ENCODE measurements at regions not wholly inside any gene's neighbourhood (a gene's known extent, or its start where the extent isn't known, plus 50 kb on each side); places are given as distances from the start of the nearest gene placed in this dataset.
A peak's percentile ranks its signal among the peaks of the same experiment; 100 is the strongest.

DNA sequence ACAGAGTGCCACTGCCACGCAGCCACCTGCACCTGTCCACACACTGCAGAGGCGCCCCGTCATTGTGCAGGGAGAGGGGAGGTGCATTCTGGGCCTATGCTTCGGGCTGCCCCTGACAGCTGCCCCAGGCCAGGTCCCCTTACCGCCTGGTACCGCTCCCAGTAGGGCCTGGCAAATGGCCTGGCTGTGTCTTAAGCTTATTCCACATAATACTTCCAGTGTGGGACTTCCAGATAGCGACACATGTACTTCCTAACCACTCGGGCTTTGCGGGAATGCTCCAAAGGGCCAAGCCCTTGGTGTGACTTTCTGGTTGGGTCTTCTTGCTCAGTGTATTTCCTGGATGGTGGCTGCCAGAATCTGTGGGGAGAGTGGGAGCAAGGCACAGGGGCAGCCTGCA is 254.3 kb upstream of the CHRNA7 start:
- TF ChIP-seq, protein P1, sequence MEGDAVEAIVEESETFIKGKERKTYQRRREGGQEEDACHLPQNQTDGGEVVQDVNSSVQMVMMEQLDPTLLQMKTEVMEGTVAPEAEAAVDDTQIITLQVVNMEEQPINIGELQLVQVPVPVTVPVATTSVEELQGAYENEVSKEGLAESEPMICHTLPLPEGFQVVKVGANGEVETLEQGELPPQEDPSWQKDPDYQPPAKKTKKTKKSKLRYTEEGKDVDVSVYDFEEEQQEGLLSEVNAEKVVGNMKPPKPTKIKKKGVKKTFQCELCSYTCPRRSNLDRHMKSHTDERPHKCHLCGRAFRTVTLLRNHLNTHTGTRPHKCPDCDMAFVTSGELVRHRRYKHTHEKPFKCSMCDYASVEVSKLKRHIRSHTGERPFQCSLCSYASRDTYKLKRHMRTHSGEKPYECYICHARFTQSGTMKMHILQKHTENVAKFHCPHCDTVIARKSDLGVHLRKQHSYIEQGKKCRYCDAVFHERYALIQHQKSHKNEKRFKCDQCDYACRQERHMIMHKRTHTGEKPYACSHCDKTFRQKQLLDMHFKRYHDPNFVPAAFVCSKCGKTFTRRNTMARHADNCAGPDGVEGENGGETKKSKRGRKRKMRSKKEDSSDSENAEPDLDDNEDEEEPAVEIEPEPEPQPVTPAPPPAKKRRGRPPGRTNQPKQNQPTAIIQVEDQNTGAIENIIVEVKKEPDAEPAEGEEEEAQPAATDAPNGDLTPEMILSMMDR (IDR thresholded peaks at IDR 0.05; ENCODE audit: poor library complexity, severe bottlenecking), result no peak
- DNase-seq (ENCODE audit: low spot score) (no peak), ATAC-seq (ENCODE audit: low read depth) (0 out of 3 replicates have a peak, but pooled peaks have one; percentile 13)
- Histone ChIP-seq H3K4me3 (ENCODE audit: severe bottlenecking) (no peak overlapping the region), H3K36me3 (ENCODE audit: low read depth) (no peaks in the 10 kb centered on the region), H3K4me1 (ENCODE audit: insufficient read depth, poor library complexity, severe bottlenecking) (no peaks in the 10 kb centered on the region), H3K27ac (ENCODE audit: poor library complexity, severe bottlenecking) (no peak overlapping the region), H3K9me3 (ENCODE audit: severe bottlenecking) (no peaks in the 10 kb centered on the region), H3K27me3 (ENCODE audit: insufficient read depth, poor library complexity, severe bottlenecking) (peaks cover 12% of the 10 kb centered on the region)

DNA sequence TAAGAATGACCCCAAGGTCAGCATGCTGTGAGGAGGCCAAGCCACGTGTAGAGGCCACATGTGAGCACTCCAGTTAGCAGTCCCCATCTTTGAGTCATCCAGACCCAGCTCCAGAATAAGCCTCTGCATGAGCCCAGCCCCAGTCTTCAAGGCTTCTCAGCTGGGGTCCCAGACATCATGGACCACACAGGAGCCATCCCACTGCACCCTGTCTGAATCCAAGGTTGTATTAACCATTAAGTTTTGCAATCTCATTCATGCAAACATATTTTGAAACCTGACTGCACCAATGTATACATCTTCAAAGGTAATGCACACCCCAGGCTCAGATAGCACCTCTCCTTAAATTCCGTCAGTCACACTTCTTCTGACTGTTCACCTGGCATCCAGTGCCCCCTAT is 249.1 kb upstream of the CHRNA7 start:
- TF ChIP-seq, protein P1 (IDR thresholded peaks at IDR 0.05; ENCODE audit: poor library complexity, severe bottlenecking), result no peak

DNA sequence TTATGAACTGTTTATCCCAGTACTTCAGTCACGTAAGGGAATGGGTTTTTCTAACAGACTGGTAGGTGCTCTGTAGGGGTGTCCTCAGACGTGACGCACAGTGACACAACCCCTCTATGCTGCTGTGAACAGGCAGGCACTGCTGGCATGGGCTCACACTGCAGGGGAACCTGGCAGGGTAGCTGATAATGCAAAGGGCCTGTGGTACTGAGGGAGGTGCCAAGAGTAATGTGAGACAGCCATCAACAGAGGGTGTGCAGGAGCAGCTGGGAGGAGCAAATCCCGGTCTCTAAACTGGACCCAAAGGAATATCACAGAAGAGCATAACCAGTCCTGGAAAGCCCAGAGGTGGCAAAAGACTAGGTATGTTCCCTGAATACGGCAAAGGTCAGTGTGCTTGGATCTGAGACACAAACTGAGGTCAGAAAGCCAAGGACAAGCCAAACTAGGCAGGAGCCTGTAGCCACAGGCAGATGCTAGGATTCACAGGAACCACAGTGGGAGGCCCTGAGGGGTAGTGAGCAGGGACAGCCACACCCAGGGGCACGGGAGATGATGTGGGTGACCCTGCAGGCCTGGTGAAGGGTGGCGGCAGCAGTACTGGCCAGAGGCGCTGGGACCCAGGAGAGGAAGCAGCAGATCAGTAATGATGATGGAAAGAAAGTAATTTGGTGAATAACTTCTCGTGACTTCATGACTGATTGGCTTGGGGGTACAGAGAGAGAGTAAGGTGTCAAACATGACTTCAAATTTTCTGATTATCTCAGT is 248.1 kb upstream of the CHRNA7 start:
- no peaks in the 10 kb centered on the region for H3K9me3 ChIP-seq (ENCODE audit: severe bottlenecking)
- no peak for ATAC-seq (ENCODE audit: low read depth)

More for the DNA sequence above, 249.1 kb upstream of the CHRNA7 start:
- H3K4me3 ChIP-seq (ENCODE audit: severe bottlenecking), result no peak overlapping the region
- H3K9me3 ChIP-seq (ENCODE audit: severe bottlenecking), result no peaks in the 10 kb centered on the region
- H3K27me3 ChIP-seq (ENCODE audit: insufficient read depth, poor library complexity, severe bottlenecking), result peaks cover 16% of the 10 kb centered on the region
- no peaks in the 10 kb centered on the region for H3K36me3 ChIP-seq (ENCODE audit: low read depth)
- ATAC-seq (ENCODE audit: low read depth), result no peak
- no peak for DNase-seq (ENCODE audit: low spot score)
- H3K4me1 ChIP-seq (ENCODE audit: insufficient read depth, poor library complexity, severe bottlenecking), result no peaks in the 10 kb centered on the region
- H3K27ac ChIP-seq (ENCODE audit: poor library complexity, severe bottlenecking), result no peak overlapping the region

DNA sequence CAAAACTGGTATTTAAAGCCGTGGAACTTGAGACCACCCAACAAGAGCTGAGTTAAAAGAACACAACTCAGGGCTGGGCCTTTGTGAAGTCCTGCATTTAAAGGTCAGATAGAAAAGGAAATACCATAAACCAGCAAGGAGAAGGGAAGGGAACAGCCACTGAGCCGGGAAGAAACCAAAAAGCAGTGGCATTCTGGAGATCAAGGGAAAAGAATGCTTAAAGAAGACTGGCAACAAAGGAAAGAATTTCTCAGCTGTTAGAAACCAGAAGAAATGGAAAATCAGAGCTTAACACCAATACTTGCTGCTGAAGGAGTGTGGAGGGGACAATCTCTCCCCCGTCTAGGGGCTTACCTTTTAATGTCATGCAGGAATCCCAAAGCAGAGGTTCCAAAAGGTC is 247.4 kb upstream of the CHRNA7 start:
- H3K9me3 ChIP-seq (ENCODE audit: severe bottlenecking), result no peaks in the 10 kb centered on the region
- H3K4me1 ChIP-seq (ENCODE audit: insufficient read depth, poor library complexity, severe bottlenecking), result no peaks in the 10 kb centered on the region
- DNase-seq (ENCODE audit: low spot score), result no peak
- TF ChIP-seq, protein P1 (IDR thresholded peaks at IDR 0.05; ENCODE audit: poor library complexity, severe bottlenecking), result no peak
- no peak overlapping the region for H3K4me3 ChIP-seq (ENCODE audit: severe bottlenecking)
- H3K36me3 ChIP-seq (ENCODE audit: low read depth), result no peaks in the 10 kb centered on the region
- peaks cover 16% of the 10 kb centered on the region for H3K27me3 ChIP-seq (ENCODE audit: insufficient read depth, poor library complexity, severe bottlenecking)
- no peak for ATAC-seq (ENCODE audit: low read depth)
- no peak overlapping the region for H3K27ac ChIP-seq (ENCODE audit: poor library complexity, severe bottlenecking)

More for the DNA sequence above, 248.1 kb upstream of the CHRNA7 start:
- Histone ChIP-seq H3K36me3 (ENCODE audit: low read depth) (no peaks in the 10 kb centered on the region), H3K4me3 (ENCODE audit: severe bottlenecking) (no peak overlapping the region), H3K27me3 (ENCODE audit: insufficient read depth, poor library complexity, severe bottlenecking) (peaks cover 16% of the 10 kb centered on the region), H3K4me1 (ENCODE audit: insufficient read depth, poor library complexity, severe bottlenecking) (no peaks in the 10 kb centered on the region), H3K27ac (ENCODE audit: poor library complexity, severe bottlenecking) (no peak overlapping the region)
- TF ChIP-seq, protein P1 (IDR thresholded peaks at IDR 0.05; ENCODE audit: poor library complexity, severe bottlenecking), result no peak
- peak; percentile 60 for DNase-seq (ENCODE audit: low spot score)

DNA sequence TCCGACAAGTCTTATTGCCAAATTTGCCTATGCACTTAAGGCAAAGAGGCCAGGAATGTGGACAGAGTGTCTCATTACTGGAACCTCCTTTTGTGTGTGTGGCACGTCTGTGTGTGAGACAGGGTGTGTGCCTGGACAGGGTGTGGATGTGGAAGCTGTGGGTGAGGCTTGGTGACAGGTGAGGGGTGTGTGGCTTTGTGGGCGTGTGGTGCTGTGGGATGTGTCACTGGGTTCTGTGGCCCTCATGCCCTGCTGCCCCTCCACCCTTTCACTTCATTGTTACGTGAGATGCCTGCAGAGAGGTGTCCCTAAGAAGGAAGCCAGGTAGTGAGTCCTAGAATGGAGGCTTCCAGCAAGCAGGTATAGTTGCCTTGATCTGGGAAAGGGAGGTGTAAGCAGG is 244.0 kb upstream of the CHRNA7 start:
- Histone ChIP-seq H3K27ac (ENCODE audit: poor library complexity, severe bottlenecking) (no peak overlapping the region), H3K4me3 (ENCODE audit: severe bottlenecking) (no peak overlapping the region), H3K4me1 (ENCODE audit: insufficient read depth, poor library complexity, severe bottlenecking) (no peaks in the 10 kb centered on the region), H3K9me3 (ENCODE audit: severe bottlenecking) (no peaks in the 10 kb centered on the region), H3K36me3 (ENCODE audit: low read depth) (no peaks in the 10 kb centered on the region), H3K27me3 (ENCODE audit: insufficient read depth, poor library complexity, severe bottlenecking) (peaks cover 10% of the 10 kb centered on the region)
- TF ChIP-seq, protein P1 (IDR thresholded peaks at IDR 0.05; ENCODE audit: poor library complexity, severe bottlenecking), result no peak
- ATAC-seq (ENCODE audit: low read depth) (no peak), DNase-seq (ENCODE audit: low spot score) (no peak)
